HG02642 (cell line): ENCODE measurements at regions not wholly inside any gene's neighbourhood (a gene's known extent, or its start where the extent isn't known, plus 50 kb on each side); places are given as distances from the start of the nearest gene placed in this dataset.

Experiments used
- ATAC-seq: cut with Tn5 transposase; IDR thresholded peaks from one replicate; pipeline ENCODE4 v1.9.1; 2021; ENCODE audit warnings: mild to moderate bottlenecking; ENCODE audit not compliant: unreplicated experiment, poor library complexity

DNA sequence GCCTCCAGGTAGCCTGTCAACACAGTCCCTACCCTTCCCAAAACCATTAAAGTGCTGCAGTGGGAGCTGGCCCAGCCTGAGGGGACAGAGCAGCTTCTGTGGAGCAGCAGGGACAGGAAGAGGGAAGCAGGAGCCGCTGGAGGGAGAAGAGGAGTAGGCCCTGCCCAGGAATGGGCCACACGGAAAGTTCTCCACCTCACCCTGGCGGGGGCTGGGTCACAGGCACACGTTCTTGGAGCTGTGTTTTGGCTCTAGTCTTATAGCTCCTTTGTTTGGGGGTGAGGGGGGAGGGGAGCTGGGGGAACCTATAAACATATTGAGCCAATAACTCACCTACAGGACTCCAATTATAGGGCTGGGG, 508.6 kb downstream of the SHQ1 start:
- no peak for ATAC-seq

GRCh38 chr3:72338942-72339669, 509.1 kb downstream of the SHQ1 start:
- ATAC-seq = no peak

DNA sequence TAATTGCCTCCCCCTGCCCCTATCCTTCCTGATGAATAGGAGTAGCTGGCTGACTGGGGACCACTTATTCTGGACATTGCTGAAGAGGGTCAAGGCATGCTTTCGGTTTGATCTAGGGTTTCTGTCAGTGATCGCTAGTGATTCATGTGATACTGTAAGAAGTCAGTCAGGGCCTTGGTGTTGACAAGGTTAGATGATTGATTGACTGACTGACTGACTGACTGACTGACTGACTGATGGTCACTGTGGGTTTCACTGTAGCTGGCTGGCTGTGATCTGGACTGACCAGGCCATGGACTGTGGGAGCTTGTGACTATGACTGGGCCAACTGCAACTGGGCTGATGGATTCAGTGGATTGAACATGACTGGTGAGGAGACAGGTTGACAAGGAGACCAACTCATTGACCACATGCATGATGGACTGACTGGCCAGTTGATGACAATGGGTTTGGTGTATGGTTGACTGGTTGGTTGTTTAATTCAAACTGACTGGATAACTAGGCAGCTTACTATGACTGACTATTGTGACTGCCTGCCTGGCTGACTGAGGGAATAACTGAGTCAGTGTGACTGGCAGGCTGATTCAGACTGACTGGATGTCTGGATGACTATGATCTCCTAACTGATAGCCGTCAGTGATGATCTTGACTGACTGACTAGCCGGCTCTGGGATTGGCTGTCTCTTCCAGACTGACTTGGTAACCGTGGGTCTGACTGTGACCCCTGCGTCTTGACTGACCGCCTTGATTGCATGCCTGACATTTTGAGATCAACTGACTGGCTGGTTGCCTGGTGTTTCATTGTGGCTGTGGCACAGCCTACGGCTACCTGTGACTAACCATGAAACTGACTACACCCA, 509.9 kb downstream of the SHQ1 start:
- no peak for ATAC-seq

GRCh38 chr3:72337480-72337855, 510.8 kb downstream of the SHQ1 start:
- no peak for ATAC-seq

DNA sequence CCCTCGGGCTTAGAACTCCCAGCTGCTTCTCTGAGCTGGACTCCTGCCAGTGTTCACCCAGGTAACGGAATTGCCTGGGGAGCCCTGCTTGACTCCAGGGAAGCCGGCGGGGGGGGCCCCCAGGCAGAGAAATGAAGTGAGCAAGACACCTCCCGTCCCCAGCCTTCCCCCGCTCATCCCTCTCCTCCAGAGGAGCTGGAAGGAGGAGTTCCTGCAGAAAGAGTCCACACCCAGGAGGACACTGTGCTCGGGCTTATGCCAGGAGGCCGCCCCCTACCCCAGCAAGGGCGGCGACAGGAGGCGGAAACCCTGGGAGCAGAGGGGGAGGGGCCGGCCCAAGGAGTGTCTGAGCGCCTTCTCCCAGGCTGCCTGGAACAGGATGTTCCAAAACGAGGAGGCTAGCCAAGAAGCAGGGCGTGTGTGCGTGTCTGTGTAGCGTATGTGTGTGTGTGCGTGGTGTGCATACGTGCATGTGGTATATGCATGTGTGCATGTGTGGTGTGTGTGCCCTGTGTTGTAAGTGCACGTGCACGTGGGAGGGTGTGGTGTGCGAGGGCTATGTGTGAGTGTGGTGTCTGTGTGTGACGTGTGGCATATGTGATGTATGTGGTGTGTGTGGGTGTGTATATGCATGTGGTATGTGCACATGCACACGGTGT, 511.3 kb downstream of the SHQ1 start:
- no peak for ATAC-seq

- no peak for ATAC-seq
These were observed 512.1 kb downstream of the SHQ1 start for GRCh38 chr3:72336114-72336651.

- no peak for ATAC-seq
These were observed 512.7 kb downstream of the SHQ1 start for GRCh38 chr3:72335458-72336095.

DNA sequence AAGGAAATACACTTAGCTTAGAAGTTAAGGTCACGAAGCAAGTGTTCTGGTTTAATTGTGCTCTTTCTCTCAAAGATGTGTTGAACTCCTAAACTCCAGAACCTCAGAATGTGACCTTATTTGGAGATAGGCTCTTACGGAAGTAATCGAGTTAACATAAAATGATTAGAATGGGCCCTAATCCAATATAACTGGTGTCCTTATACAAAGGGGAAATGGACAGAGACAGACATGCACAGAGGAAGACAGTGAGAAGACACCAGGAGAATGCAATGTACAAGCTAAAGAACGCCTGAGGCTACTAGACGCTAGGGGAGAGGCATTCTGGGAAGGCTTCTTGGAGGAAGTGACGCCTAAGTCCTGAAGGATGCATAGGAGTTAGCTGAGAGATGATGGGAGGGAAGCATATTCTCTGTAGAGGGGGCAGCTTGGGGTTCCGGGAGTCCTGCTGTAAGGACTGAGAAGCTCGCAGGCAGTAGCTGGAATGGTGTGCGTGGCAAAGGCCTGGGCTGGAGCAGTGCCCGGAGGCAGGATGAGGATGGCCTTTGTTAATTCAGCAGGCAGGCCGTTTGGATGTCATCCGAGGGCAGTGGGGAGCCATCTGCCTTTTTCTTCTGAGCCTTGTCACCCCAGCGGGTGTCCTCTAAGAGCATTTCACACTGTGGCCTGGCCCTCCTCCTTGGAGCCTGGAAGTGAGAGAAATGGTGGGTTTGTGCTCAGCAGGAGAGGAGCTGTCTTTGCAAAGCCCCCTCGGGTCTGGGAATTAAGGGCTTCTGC, 513.4 kb downstream of the SHQ1 start:
- no peak for ATAC-seq

DNA sequence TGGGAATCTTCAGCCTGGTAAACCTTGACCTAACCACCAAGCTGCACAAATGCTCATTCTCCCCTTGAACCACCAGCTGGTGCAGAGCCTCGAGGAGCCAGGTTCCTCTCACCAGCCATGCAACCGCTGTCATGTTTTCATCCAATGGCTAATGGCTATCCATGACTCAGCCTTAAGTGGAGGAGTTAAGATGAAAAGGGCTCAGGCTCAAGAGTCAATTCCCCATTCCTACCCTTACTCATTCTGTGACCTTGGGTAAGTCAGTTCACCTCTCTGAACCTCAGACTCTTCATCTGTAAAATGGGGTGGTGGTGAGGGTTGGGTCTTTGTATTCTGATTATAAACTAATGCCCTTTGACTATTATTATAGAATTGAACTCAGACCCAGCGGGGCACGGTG, 515.6 kb downstream of the SHQ1 start:
- ATAC-seq = no peak

DNA sequence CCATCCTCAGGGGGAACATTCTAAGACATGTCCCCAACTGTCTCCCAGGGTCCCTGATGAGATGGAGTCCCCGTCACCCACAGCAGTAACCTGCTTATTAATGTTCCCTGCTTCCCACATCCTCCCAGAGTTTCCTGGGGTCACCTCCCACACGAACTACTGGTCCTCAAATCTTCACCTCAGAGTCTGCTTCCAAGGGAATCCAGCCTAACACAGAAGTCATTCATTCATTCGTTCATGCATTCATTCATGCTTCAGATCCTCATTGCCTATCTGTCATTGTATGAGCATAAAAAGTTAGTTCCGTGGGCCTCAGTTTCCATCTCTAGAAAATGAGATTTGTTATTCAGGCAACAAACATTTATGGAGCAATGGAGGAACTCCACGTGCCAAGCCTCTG, 516.2 kb downstream of the SHQ1 start:
- ATAC-seq = no peak

- no peak for ATAC-seq
These were observed 517.2 kb downstream of the SHQ1 start for GRCh38 chr3:72331076-72331475.

DNA sequence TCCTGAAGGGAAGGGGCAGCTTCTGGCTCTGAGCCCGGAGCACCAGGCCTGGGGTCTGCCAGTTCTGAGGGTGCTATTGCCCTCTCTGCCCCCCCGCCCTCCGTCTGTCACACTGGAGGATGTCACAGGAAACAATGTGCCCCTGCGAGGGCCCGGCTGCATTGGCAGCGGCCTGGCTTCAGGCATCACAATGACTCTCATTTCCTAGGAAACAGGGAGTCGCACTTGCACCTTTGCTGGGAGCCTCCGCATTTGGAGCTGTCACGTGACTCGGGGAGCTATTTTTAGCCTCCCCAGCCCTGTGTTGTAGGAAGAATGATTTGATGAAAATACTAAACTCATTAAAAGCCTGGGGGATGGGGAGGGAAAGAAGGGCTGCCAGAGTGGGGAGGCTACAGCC, 518.9 kb downstream of the SHQ1 start:
- ATAC-seq = no peak

DNA sequence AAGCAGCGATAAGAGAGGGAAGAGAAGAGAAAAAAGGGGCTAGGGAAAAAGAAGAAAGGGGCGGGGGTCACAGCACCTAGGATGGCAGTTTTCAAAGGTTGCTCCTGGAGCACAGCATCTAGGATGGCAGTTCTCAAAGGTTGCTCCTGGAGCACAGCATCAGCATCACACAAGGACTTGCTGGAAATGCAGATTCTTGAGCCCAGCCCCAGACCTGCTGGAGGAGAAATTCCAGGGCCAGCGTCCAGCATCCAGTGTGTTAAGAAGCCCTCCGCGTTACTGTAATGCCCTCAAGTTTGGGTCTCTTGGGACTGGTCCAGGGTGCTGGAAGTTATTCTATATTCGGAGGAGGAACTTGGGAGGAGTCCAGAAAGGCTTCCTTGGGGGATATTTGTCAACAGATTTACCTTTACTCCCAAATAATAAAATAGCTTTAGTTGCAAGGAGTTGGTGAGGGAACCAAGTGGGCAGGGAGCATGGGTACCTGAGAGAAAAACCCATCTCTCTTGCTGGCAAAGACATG, 519.4 kb downstream of the SHQ1 start:
- ATAC-seq = no peak

GRCh38 chr3:72327008-72327407, 521.2 kb downstream of the SHQ1 start:
- no peak for ATAC-seq

DNA sequence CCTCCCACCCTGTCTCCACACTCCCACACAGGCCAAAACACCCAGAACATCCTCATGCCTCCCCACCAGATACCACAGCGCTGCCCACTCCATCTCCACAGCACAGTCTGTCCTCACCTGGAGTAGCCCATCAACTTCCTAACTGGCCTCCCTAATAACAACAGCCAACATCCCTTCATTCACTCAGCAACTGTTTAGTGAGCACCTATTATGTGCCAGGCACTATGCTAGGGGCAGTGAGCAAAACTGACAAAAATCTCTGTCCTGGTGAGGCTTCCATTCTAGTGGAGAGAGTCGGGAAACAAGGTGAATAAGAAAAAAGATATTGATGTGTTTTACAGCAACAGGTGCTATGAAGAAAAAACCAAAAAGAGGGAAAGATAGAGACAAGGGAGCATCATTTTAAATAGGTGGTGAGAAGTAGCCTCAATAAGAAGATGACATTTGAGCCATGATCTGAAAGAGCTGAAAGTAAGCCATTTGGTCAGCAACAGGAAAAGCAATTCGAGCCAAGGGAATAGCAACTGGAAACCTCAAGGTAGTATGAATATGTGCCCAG, 523.9 kb downstream of the SHQ1 start:
- ATAC-seq = no peak

DNA sequence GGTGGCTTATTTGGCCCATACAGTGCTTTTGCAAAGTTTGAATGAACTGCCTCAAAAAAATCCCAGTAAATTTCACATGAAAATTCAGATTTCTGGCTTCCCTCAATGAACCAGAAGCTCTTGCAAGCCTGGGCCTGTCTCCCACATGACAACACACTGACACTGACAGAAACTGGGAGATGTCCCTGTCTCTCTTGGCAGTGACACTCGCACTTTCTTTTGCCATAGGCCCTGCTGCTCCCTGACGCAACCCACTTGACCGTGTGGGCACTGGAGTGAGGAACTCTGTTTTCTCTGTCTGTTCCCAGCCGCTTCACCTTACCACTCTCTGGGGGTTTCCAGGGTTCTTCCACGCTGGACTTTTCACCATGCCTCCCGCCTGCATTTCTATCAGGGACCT, 524.5 kb downstream of the SHQ1 start:
- no peak for ATAC-seq

GRCh38 chr3:72322264-72322976, 525.8 kb downstream of the SHQ1 start:
- ATAC-seq = no peak

DNA sequence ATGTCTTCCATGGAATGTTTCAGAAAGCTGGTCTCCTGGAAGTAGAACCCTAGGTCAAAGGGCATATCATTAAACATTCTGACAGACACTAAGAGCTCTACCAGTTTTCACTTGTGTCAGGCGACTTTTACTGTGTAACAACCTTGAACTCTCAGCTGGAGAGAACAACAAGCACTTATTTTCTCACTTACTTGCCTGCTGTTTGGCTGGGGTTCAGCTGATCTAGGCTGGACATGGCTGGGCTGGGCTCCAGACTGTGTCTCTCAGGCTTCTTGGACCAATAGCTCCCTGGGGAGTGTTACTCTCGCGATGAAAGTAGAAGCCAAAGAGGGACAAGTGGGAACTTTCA, 527.3 kb downstream of the SHQ1 start:
- no peak for ATAC-seq
